ENCODE measurements at regions not wholly inside any gene's neighbourhood (a gene's known extent, or its start where the extent isn't known, plus 50 kb on each side); places are given as distances from the start of the nearest gene placed in this dataset.

- Histone ChIP-seq H4K20me1 (ENCODE audit: insufficient read depth, low read length) (no peaks in the 10 kb centered on the region), H2BK20ac (ENCODE audit: low read depth, low read length) (peak overlapping the region; percentile 81), H3K4me2 (ENCODE audit: low read depth, low read length) (peak overlapping the region; percentile 25; the same call in 1 of the 2 replicates), H3K56ac (ENCODE audit: extremely low read depth, insufficient read depth, low read length) (0 out of 2 replicates have a peak overlapping the region, but pooled peaks have one; percentile 16), H3K9me1 (ENCODE audit: insufficient read depth, low read length) (no peaks in the 10 kb centered on the region), H2AFZ (replicated peaks; ENCODE audit: low read length, poor library complexity) (peak overlapping the region; percentile 71), H4K8ac (ENCODE audit: low read depth in 2 of 2, low read length in 2 of 2) (peak overlapping the region; percentile 1 to 16; a peak in 2 of 4 replicates), H2BK120ac (ENCODE audit: low read depth, low read length) (peak overlapping the region; percentile 78), H4K5ac (ENCODE audit: low read depth, low read length) (no peak overlapping the region), H2AK9ac (replicated peaks; ENCODE audit: low read depth, low read length, poor library complexity) (no peak overlapping the region), H2BK5ac (ENCODE audit: low read depth, low read length, poor library complexity, severe bottlenecking) (peak overlapping the region; percentile 38), H3K79me1 (ENCODE audit: low read depth in 1 of 2, low read length in 2 of 2) (no peaks in the 10 kb centered on the region), H3K14ac (replicated peaks; ENCODE audit: low read depth, low read length) (no peak overlapping the region; the same call in none of the 2 replicates), H3K4ac (ENCODE audit: low read depth, low read length) (peak overlapping the region; percentile 29; the same call in 1 of the 2 replicates), H3K27ac (ENCODE audit: insufficient read depth, low read length) (no peak overlapping the region), H3K4me1 (ENCODE audit: control insufficient read depth, insufficient read depth, low read length) (peaks cover 2% of the 10 kb centered on the region; the same call in 1 of the 2 replicates), H2BK15ac (ENCODE audit: low read depth, low read length) (peak overlapping the region; percentile 59; the same call in 1 of the 3 replicates), H3K27me3 (ENCODE audit: control insufficient read depth, insufficient read depth, low read length) (no peaks in the 10 kb centered on the region), H2AK5ac (ENCODE audit: low read depth, low read length) (no peak overlapping the region), H3K36me3 (ENCODE audit: control insufficient read depth, insufficient read depth, low read length) (no peaks in the 10 kb centered on the region), H3K23ac (ENCODE audit: low read depth, low read length) (peak overlapping the region; percentile 27; the same call in 1 of the 2 replicates), H3K18ac (ENCODE audit: low read depth, low read length) (peak overlapping the region; percentile 0; the same call in 1 of the 2 replicates), H3K4me3 (ENCODE audit: insufficient read depth, low read depth, low read length) (no peak overlapping the region), H3K9ac (ENCODE audit: low read depth, low read length) (no peak overlapping the region), H3K9me3 (ENCODE audit: control insufficient read depth, insufficient read depth, low read length) (no peaks in the 10 kb centered on the region), H4K91ac (ENCODE audit: insufficient read depth, low read depth, low read length) (peak overlapping the region; percentile 26; the same call in 1 of the 2 replicates)
- DNase-seq, result peak; percentile 40
- dilution Hi-C loops (cut with HindIII; ENCODE audit: low sequenced_read_pairs, unreplicated experiment) (no loop called here), in situ Hi-C loops (cut with MboI; ENCODE audit: low sequenced_read_pairs) (no loop called here), intact Hi-C loops (cut with micrococcal nuclease) (loop anchor here (10.0 kb wide), 1 partner anchor 316 kb away; the partner anchor contains the start of gene HTR2A)
- BruUV-seq (replicated peaks), result no TSS peak
- POLR2A ChIA-PET (ENCODE audit: unreplicated experiment), result no interaction called here
- TF ChIP-seq MAZ (IDR thresholded peaks at IDR 0.05; ENCODE audit: borderline replicate concordance, low read depth, low read length) (no peak), MXI1 (IDR thresholded peaks at IDR 0.05; ENCODE audit: borderline replicate concordance, low read depth, low read length) (no peak), NFE2L2 (IDR thresholded peaks at IDR 0.05; ENCODE audit: low read depth, low read length) (no peak), RAD21 (IDR thresholded peaks at IDR 0.05; ENCODE audit: low read length) (no peak)
- CTCF ChIA-PET, result interaction anchor here (1.0 kb wide), 1 partner anchor 39 kb away, joined by 3 read pairs; no protein-coding TSS in a partner anchor
- ATAC-seq (ENCODE audit: low read depth), result peak; percentile 29; the same call in 1 of the 2 replicates
- no CpG with 5 or more reads among the region's 5 CpGs for WGBS, 2 experiments (ENCODE audit: extremely low coverage in 2 of 2, insufficient read length in 1 of 2)
Measured at GRCh38 chr13:47211106-47211505, 314.3 kb upstream of the HTR2A start.
